SK-N-SH (cell line): ENCODE measurements at regions not wholly inside any gene's neighbourhood (a gene's known extent, or its start where the extent isn't known, plus 50 kb on each side); places are given as distances from the start of the nearest gene placed in this dataset.

ENCODE experiments used
- CTCF ChIA-PET: fragments of 300-600, 350-600 bp; formaldehyde crosslinking; extraction: SDS; loops from one replicate; lab custom pipeline; 2021; lab: Yijun Ruan, JAX
- POLR2A ChIA-PET: fragments of 350-600 bp; sonication (Branson Sonifier 250); formaldehyde crosslinking; extraction: SDS; loops from one replicate; lab custom pipeline; 2020; ENCODE audit warnings: antibody characterized with exemption, inconsistent platforms; lab: Yijun Ruan, JAX
- DNase-seq: peaks from one replicate; pipeline ENCODE4 v3.0.0; 2012
- H2AFZ ChIP-seq: fragments of 200-600 bp; sonication (generic); 2 replicates; pipeline ENCODE4 v1.8.1; 2016; ENCODE audit warnings: antibody characterized with exemption, mild to moderate bottlenecking, low read depth
- H3F3A ChIP-seq: fragments of 200-600 bp; sonication (generic); replicated peaks from 2 replicates; pipeline ENCODE3; 2016; ENCODE audit warnings: antibody characterized with exemption, mild to moderate bottlenecking; ENCODE audit not compliant: insufficient read depth
- H3K27ac ChIP-seq, 2 experiments: fragments of 200-500 bp in 1 of 2; fragments of 200-600 bp in 1 of 2; sonication (Bioruptor generic) in 1 of 2; sonication (generic), shearing (Covaris generic) in 1 of 2; 2 replicates each; pipeline versions ENCODE4 v1.5.1 to v1.6.1; 2014 to 2016; ENCODE audit warnings: low read depth in 2 of 2, inconsistent platforms in 1 of 2, low read length in 1 of 2, mild to moderate bottlenecking in 1 of 2, mixed read lengths in 1 of 2
- H3K27me3 ChIP-seq: fragments of 200-600 bp; sonication (generic), shearing (Covaris generic); 2 replicates; pipeline ENCODE4 v1.6.1; 2016; ENCODE audit warnings: mixed run types; ENCODE audit not compliant: insufficient read depth
- H3K36me3 ChIP-seq, 2 experiments: fragments of 200-500 bp in 1 of 2; fragments of 200-600 bp in 1 of 2; sonication (Bioruptor generic) in 1 of 2; sonication (generic) in 1 of 2; replicated peaks in 1 of 2; 2 replicates each; pipeline versions ENCODE3 to v1.5.1; 2014 to 2016; ENCODE audit warnings: low read length in 1 of 2, mild to moderate bottlenecking in 1 of 2; ENCODE audit not compliant: insufficient read depth in 2 of 2, control insufficient read depth in 1 of 2
- H3K4me1 ChIP-seq, 2 experiments: fragments of 200-500 bp in 1 of 2; fragments of 200-600 bp in 1 of 2; sonication (Bioruptor generic) in 1 of 2; sonication (generic), shearing (Covaris generic) in 1 of 2; 2 replicates each; pipeline versions ENCODE4 v1.5.1 to v1.6.1; 2014 to 2016; ENCODE audit warnings: low read depth in 1 of 2, low read length in 1 of 2, mixed run types in 1 of 2; ENCODE audit not compliant: insufficient read depth in 2 of 2, control insufficient read depth in 1 of 2
- H3K4me2 ChIP-seq: fragments of 200-600 bp; sonication (generic), shearing (Covaris generic); 2 replicates; pipeline ENCODE4 v1.6.1; 2017; ENCODE audit warnings: mixed run types
- H3K4me3 ChIP-seq, 2 experiments: fragments of 200-500 bp in 1 of 2; fragments of 200-600 bp in 1 of 2; sonication (Bioruptor generic) in 1 of 2; sonication (generic), shearing (Covaris generic) in 1 of 2; 2 replicates each; pipeline versions ENCODE4 v1.5.1 to v1.8.1; 2014 to 2016; ENCODE audit warnings: low read depth in 2 of 2, inconsistent platforms in 1 of 2, low read length in 1 of 2, mild to moderate bottlenecking in 1 of 2, mixed read lengths in 1 of 2, moderate library complexity in 1 of 2
- H3K79me2 ChIP-seq: fragments of 200-600 bp; sonication (generic); 2 replicates; pipeline ENCODE4 v1.8.1; 2017; ENCODE audit warnings: mild to moderate bottlenecking; ENCODE audit not compliant: insufficient read depth
- H3K9ac ChIP-seq: fragments of 200-600 bp; sonication (generic); 2 replicates; pipeline ENCODE4 v1.6.1; 2017; ENCODE audit warnings: mixed run types
- H3K9me2 ChIP-seq: fragments of 200-600 bp; sonication (generic); 2 replicates; pipeline ENCODE4 v1.6.1; 2017; ENCODE audit warnings: mixed run types
- H3K9me3 ChIP-seq: fragments of 200-600 bp; sonication (generic); 2 replicates; pipeline ENCODE4 v1.6.1; 2017; ENCODE audit warnings: mixed run types, mild to moderate bottlenecking, moderate library complexity
- H4K20me1 ChIP-seq: fragments of 200-600 bp; sonication (generic); 2 replicates; pipeline ENCODE4 v1.6.1; 2017; ENCODE audit warnings: mild to moderate bottlenecking, mixed run types; ENCODE audit not compliant: insufficient read depth
- CHD2 ChIP-seq: fragments of 150-350 bp; IDR thresholded peaks from 2 replicates; pipeline ENCODE4 v1.6.1; 2018; ENCODE audit warnings: low read length; ENCODE audit not compliant: partially characterized antibody
- ELF1 ChIP-seq: IDR thresholded peaks from 2 replicates; pipeline ENCODE4 v1.4.0; 2012
- EP300 ChIP-seq, 2 experiments: IDR thresholded peaks; 2 replicates each; pipeline versions ENCODE4 v1.4.0 to v1.6.1; 2012; ENCODE audit warnings: borderline replicate concordance in 1 of 2, low read depth in 1 of 2, low read length in 1 of 2
- EZH2phosphoT487 ChIP-seq: fragments of 200-600 bp; sonication (generic); IDR thresholded peaks from 2 replicates; pipeline ENCODE4 v1.6.1; 2017; ENCODE audit warnings: low read depth, mixed run types, mild to moderate bottlenecking, antibody characterized with exemption, moderate library complexity, borderline replicate concordance
- GABPA ChIP-seq: IDR thresholded peaks from 2 replicates; pipeline ENCODE4 v1.4.0; 2012; ENCODE audit warnings: low read depth, mild to moderate bottlenecking
- JUND ChIP-seq: IDR thresholded peaks from 2 replicates; pipeline ENCODE4 v1.4.0; 2012
- MXI1 ChIP-seq: IDR thresholded peaks from 2 replicates; pipeline ENCODE4 v1.6.1; 2012; ENCODE audit warnings: mild to moderate bottlenecking, low read depth, low read length, improper control_type of control experiment
- RCOR1 ChIP-seq: fragments of 150-350 bp; IDR thresholded peaks from 2 replicates; pipeline ENCODE4 v1.6.1; 2017; ENCODE audit warnings: antibody characterized with exemption, low read length
- RXRA ChIP-seq: IDR thresholded peaks from 2 replicates; pipeline ENCODE4 v1.4.0; 2012; ENCODE audit warnings: low read depth, mild to moderate bottlenecking, borderline replicate concordance
- SIN3A ChIP-seq: IDR thresholded peaks from 2 replicates; pipeline ENCODE4 v1.6.1; 2012; ENCODE audit warnings: low read depth, mild to moderate bottlenecking, low read length, moderate library complexity, borderline replicate concordance
- SMC3 ChIP-seq: IDR thresholded peaks from 2 replicates; pipeline ENCODE4 v1.6.1; 2012; ENCODE audit warnings: low read depth, low read length, improper control_type of control experiment
- TCF12 ChIP-seq: IDR thresholded peaks from 2 replicates; pipeline ENCODE4 v1.4.0; 2012
- TEAD4 ChIP-seq: IDR thresholded peaks from 2 replicates; pipeline ENCODE4 v1.4.0; 2012; ENCODE audit warnings: mild to moderate bottlenecking, borderline replicate concordance; ENCODE audit not compliant: insufficient read depth
- YY1 ChIP-seq: IDR thresholded peaks from 2 replicates; pipeline ENCODE4 v1.4.0; 2012; ENCODE audit warnings: low read depth, mild to moderate bottlenecking
- WGBS: methylation state at CpG from one replicate; pipeline ENCODE4 v1.1.6; 2017; ENCODE audit warnings: low lambda C conversion rate; 5-methylcytosine and 5-hydroxymethylcytosine counted together
- TF ChIP-seq, protein P1 (sequence below): IDR thresholded peaks from 2 replicates; pipeline ENCODE4; 2012
- TF ChIP-seq, protein P2 (sequence below): fragments of 150-350 bp; IDR thresholded peaks from 2 replicates; pipeline ENCODE4 v1.6.1; 2016; ENCODE audit warnings: mild to moderate bottlenecking, low read depth, low read length

DNA sequence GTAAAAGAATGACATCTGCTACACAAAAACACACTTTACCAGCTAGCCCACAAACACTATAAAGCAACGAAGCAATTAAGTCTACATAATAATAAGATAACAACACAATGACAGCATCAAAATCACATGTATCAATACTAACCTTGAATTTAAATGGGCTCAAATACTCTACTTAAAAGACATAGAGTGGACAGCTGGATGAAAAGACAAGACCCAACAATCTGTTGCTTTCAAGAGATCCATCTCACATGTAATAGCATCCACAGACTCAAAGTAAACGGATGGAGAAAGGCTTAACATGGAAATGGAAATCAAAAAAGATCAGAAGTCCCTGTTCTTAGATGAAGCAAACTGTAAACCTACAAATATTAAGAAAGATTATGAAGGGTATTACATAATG lies 2175.9 kb downstream of the PCDH9 start:
- no peak overlapping the region for H3K4me3 ChIP-seq
- no peak for DNase-seq
- TF ChIP-seq, protein P1, sequence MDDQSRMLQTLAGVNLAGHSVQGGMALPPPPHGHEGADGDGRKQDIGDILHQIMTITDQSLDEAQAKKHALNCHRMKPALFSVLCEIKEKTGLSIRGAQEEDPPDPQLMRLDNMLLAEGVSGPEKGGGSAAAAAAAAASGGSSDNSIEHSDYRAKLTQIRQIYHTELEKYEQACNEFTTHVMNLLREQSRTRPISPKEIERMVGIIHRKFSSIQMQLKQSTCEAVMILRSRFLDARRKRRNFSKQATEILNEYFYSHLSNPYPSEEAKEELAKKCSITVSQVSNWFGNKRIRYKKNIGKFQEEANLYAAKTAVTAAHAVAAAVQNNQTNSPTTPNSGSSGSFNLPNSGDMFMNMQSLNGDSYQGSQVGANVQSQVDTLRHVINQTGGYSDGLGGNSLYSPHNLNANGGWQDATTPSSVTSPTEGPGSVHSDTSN = no peak
- TF ChIP-seq TEAD4 (no peak), RXRA (no peak), SMC3 (no peak), CHD2 (no peak), MXI1 (no peak), YY1 (no peak), SIN3A (no peak), EZH2phosphoT487 (no peak), EP300 (IDR thresholded peaks at IDR 0.05; ENCODE audit: borderline replicate concordance in 1 of 2, low read depth in 1 of 2, low read length in 1 of 2) (no peak), JUND (no peak), GABPA (no peak)
- TF ChIP-seq, protein P2, sequence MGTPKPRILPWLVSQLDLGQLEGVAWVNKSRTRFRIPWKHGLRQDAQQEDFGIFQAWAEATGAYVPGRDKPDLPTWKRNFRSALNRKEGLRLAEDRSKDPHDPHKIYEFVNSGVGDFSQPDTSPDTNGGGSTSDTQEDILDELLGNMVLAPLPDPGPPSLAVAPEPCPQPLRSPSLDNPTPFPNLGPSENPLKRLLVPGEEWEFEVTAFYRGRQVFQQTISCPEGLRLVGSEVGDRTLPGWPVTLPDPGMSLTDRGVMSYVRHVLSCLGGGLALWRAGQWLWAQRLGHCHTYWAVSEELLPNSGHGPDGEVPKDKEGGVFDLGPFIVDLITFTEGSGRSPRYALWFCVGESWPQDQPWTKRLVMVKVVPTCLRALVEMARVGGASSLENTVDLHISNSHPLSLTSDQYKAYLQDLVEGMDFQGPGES = no peak
- H2AFZ ChIP-seq = no peak overlapping the region
- WGBS = 78% methylated on average over 2 of the region's 2 CpGs
- H3K9me3 ChIP-seq = peaks cover 8% of the 10 kb centered on the region
- no peaks in the 10 kb centered on the region for H3K4me1 ChIP-seq
- H4K20me1 ChIP-seq = no peaks in the 10 kb centered on the region
- no peaks in the 10 kb centered on the region for H3K27me3 ChIP-seq
- H3K27ac ChIP-seq = no peak overlapping the region
- H3K36me3 ChIP-seq = no peaks in the 10 kb centered on the region
- H3K9ac ChIP-seq = no peak overlapping the region
- H3F3A ChIP-seq = no peaks in the 10 kb centered on the region
- POLR2A ChIA-PET = no interaction called here
- H3K79me2 ChIP-seq = no peaks in the 10 kb centered on the region
- H3K9me2 ChIP-seq = no peaks in the 10 kb centered on the region
- CTCF ChIA-PET = interaction anchor here (0.6 kb wide), 1 partner anchor 514 kb away, joined by 3 read pairs; no protein-coding TSS in a partner anchor
- H3K4me2 ChIP-seq = no peak overlapping the region

DNA sequence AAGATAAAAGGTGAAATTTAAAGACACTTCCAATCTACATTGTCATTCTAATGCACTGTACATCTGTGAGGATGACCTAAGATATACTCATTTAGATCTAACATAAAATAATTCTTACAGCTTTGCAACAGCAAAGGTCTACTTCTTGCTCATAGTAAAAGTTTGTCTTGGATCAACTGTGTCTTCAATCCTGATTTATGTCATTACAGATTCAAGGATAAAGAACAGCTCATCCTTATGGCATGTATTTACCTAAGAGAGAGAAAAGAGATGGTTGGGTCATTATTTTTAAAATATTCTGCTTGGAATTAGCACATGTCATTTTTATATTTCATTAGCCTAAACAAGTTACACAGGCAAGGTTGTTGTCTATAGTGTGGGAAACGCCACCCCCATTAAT lies 2193.1 kb downstream of the PCDH9 start:
- Histone ChIP-seq H3K36me3 (no peaks in the 10 kb centered on the region), H3K27ac (peak overlapping the region in 1 of 2 experiments; percentile 11; a peak in 1 of 4 replicates), H3K27me3 (no peaks in the 10 kb centered on the region), H3K79me2 (no peaks in the 10 kb centered on the region), H3K4me1 (no peaks in the 10 kb centered on the region), H2AFZ (no peak overlapping the region), H3K9me3 (no peaks in the 10 kb centered on the region), H3K4me2 (no peak overlapping the region), H3K9ac (no peak overlapping the region), H4K20me1 (no peaks in the 10 kb centered on the region), H3F3A (peaks cover 5% of the 10 kb centered on the region), H3K4me3 (no peak overlapping the region), H3K9me2 (no peaks in the 10 kb centered on the region)
- ChIA-PET CTCF (no interaction called here), POLR2A (no interaction called here)
- DNase-seq = no peak
- 91% methylated on average over 1 of the region's 1 CpG for WGBS
- no peak for TF ChIP-seq ELF1
- peak; percentile 28 for TF ChIP-seq JUND
- no peak for TF ChIP-seq RCOR1
- TF ChIP-seq, protein P1 = peak; percentile 28; the same call in 1 of the 2 replicates
- TF ChIP-seq TCF12 = 0 out of 2 replicates have a peak, but pooled peaks have one; percentile 15
